Keratinocyte (primary cell): ENCODE measurements at regions not wholly inside any gene's neighbourhood (a gene's known extent, or its start where the extent isn't known, plus 50 kb on each side); places are given as distances from the start of the nearest gene placed in this dataset.

Source experiments
- DNase-seq: peaks from one replicate; pipeline ENCODE4 v3.0.0-alpha.2; 2011; ENCODE audit warnings: low read depth, missing footprints, low spot score
- FAIRE-seq: peaks from 2 replicates; lab custom pipeline; 2011; peaks lifted over from hg19 to GRCh38; lab: Jason Lieb, UNC
- H2AFZ ChIP-seq: 2 replicates; pipeline ENCODE4 v1.6.0; 2012; ENCODE audit warnings: low read length, control low read depth, inconsistent platforms; ENCODE audit not compliant: control insufficient read depth
- H3K27ac ChIP-seq: 2 replicates; pipeline ENCODE4 v1.5.1; 2011; ENCODE audit warnings: low read length; ENCODE audit not compliant: control insufficient read depth, insufficient read depth
- H3K27me3 ChIP-seq: 3 replicates; pipeline ENCODE4 v1.6.0; 2011; ENCODE audit warnings: low read length; ENCODE audit not compliant: control insufficient read depth, insufficient read depth; ENCODE audit errors: extremely low read depth
- H3K36me3 ChIP-seq, 2 experiments: 2 replicates in 1 of 2; 3 replicates in 1 of 2; pipeline ENCODE4 v1.5.1; 2011; ENCODE audit warnings: low read length in 2 of 2, mild to moderate bottlenecking in 1 of 2; ENCODE audit not compliant: control insufficient read depth in 2 of 2, insufficient read depth in 2 of 2; ENCODE audit errors: extremely low read depth in 1 of 2
- H3K4me1 ChIP-seq: 3 replicates; pipeline ENCODE4 v1.5.1; 2011; ENCODE audit warnings: low read length; ENCODE audit not compliant: control insufficient read depth, insufficient read depth; ENCODE audit errors: extremely low read depth
- H3K4me2 ChIP-seq: 3 replicates; pipeline ENCODE4 v1.6.0; 2011; ENCODE audit warnings: low read depth, low read length; ENCODE audit not compliant: control insufficient read depth, insufficient read depth; ENCODE audit errors: extremely low read depth
- H3K4me3 ChIP-seq, 3 experiments: fragments of 200-600 bp in 1 of 3; sonication (generic) in 1 of 3; 2 replicates in 2 of 3; 3 replicates in 1 of 3; pipeline ENCODE4 v1.5.1; 2011 to 2016; ENCODE audit warnings: low read length in 3 of 3, mild to moderate bottlenecking in 3 of 3, control low read depth in 2 of 3, inconsistent platforms in 1 of 3, low read depth in 1 of 3, mixed read lengths in 1 of 3, mixed run types in 1 of 3, moderate library complexity in 1 of 3; ENCODE audit not compliant: control insufficient read depth in 2 of 3, insufficient read depth in 2 of 3; ENCODE audit errors: extremely low read depth in 1 of 3
- H3K79me2 ChIP-seq: 2 replicates; pipeline ENCODE4 v1.6.0; 2012; ENCODE audit warnings: low read length; ENCODE audit not compliant: control insufficient read depth, insufficient read depth
- H3K9ac ChIP-seq: 3 replicates; pipeline ENCODE4 v1.6.0; 2011; ENCODE audit warnings: low read length; ENCODE audit not compliant: control insufficient read depth, insufficient read depth; ENCODE audit errors: extremely low read depth
- H3K9me1 ChIP-seq: 3 replicates; pipeline ENCODE4 v1.6.0; 2011; ENCODE audit warnings: low read length; ENCODE audit not compliant: control insufficient read depth, insufficient read depth; ENCODE audit errors: extremely low read depth
- H3K9me3 ChIP-seq: 2 replicates; pipeline ENCODE4 v1.5.1; 2012; ENCODE audit warnings: low read depth, low read length; ENCODE audit not compliant: control insufficient read depth
- H4K20me1 ChIP-seq: 3 replicates; pipeline ENCODE4 v1.6.0; 2011; ENCODE audit warnings: low read length; ENCODE audit not compliant: control insufficient read depth, insufficient read depth; ENCODE audit errors: extremely low read depth
- EZH2 ChIP-seq: IDR thresholded peaks from one replicate; pipeline ENCODE4 v1.6.1; 2012; ENCODE audit warnings: inconsistent platforms, mild to moderate bottlenecking, low read length, moderate library complexity
- dilution Hi-C: fragments of 300-500 bp; cut with MboI; formaldehyde crosslinking; loops from one replicate; pipeline ENCODE4 v1.7.0; 2020; ENCODE audit warnings: low sequenced_read_pairs; ENCODE audit not compliant: extremely low pct_ligation_motif_present
- TF ChIP-seq, protein P1 (sequence below), 3 experiments: IDR thresholded peaks in 1 of 3; conservative IDR thresholded peaks in 1 of 3; optimal IDR thresholded peaks in 1 of 3; 2 replicates in 2 of 3; 3 replicates in 1 of 3; pipeline versions ENCODE3 to v1.5.1; 2011; ENCODE audit warnings: low read length in 3 of 3, mild to moderate bottlenecking in 3 of 3, moderate library complexity in 2 of 3, control low read depth in 1 of 3, inconsistent platforms in 1 of 3; ENCODE audit not compliant: insufficient read depth in 2 of 3; ENCODE audit errors: extremely low read depth in 1 of 3

DNA sequence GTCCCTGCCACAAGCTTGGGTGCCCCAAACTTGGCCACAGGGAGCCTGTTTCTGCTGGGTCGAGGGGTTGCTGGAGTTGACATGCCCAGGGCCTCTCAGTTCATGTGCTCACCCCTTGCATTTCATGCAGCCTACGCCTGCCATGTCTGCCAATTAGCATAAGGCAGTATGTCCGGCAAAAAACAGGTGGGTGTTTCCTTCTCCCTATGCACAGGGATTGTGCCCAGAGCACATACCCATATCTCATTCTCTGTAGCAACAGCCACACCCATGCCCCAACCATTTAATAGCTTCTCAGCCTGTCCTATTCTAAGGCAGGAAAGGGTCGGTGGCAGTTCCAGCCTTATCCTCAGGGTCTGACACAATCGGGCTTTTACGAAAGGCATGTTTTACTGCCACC, 340.4 kb upstream of the ASIC2 start:
- H3K9me3 ChIP-seq = no peaks in the 10 kb centered on the region
- FAIRE-seq = no peak
- no peaks in the 10 kb centered on the region for H4K20me1 ChIP-seq
- no peak overlapping the region for H3K4me2 ChIP-seq
- no peaks in the 10 kb centered on the region for H3K9me1 ChIP-seq
- H3K27ac ChIP-seq = no peak overlapping the region
- H3K36me3 ChIP-seq = no peaks in the 10 kb centered on the region
- no peak overlapping the region for H2AFZ ChIP-seq
- H3K79me2 ChIP-seq = no peaks in the 10 kb centered on the region
- peaks cover 4% of the 10 kb centered on the region for H3K27me3 ChIP-seq
- DNase-seq = no peak
- no peak overlapping the region for H3K9ac ChIP-seq
- H3K4me1 ChIP-seq = no peaks in the 10 kb centered on the region
- H3K4me3 ChIP-seq = no peak overlapping the region
- TF ChIP-seq EZH2 = no peak
- TF ChIP-seq, protein P1, sequence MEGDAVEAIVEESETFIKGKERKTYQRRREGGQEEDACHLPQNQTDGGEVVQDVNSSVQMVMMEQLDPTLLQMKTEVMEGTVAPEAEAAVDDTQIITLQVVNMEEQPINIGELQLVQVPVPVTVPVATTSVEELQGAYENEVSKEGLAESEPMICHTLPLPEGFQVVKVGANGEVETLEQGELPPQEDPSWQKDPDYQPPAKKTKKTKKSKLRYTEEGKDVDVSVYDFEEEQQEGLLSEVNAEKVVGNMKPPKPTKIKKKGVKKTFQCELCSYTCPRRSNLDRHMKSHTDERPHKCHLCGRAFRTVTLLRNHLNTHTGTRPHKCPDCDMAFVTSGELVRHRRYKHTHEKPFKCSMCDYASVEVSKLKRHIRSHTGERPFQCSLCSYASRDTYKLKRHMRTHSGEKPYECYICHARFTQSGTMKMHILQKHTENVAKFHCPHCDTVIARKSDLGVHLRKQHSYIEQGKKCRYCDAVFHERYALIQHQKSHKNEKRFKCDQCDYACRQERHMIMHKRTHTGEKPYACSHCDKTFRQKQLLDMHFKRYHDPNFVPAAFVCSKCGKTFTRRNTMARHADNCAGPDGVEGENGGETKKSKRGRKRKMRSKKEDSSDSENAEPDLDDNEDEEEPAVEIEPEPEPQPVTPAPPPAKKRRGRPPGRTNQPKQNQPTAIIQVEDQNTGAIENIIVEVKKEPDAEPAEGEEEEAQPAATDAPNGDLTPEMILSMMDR (optimal IDR thresholded peaks at IDR 0.05 in 1 of 3, IDR thresholded peaks at IDR 0.05 in 1 of 3, conservative IDR thresholded peaks at IDR 0.05 in 1 of 3; ENCODE audit: extremely low read depth in 1 of 3, insufficient read depth in 2 of 3, low read length in 3 of 3) = no peak
- dilution Hi-C loops = no loop called here

DNA sequence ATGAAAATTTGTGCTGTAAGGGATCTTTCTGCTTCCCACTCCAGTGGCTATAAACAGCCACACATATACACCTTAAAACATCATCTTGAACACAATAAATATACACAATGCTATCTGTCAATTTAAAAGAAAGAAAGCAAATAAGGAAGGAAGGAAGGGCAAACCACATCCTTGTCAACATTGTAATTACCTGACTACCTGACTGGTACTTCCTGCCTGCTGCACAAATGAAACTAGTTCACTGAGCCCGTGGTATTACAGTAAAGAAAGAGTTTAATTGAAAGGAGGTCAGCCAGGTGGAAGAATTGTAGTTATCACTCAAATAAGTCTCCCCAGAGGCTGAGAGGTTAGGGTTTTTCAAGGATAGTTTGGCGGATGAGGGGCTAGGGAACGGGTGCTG, 344.4 kb upstream of the ASIC2 start:
- Histone ChIP-seq H3K4me1 (no peaks in the 10 kb centered on the region), H2AFZ (no peak overlapping the region), H3K27me3 (peaks cover 4% of the 10 kb centered on the region), H3K27ac (no peak overlapping the region), H3K9me3 (no peaks in the 10 kb centered on the region), H3K4me2 (no peak overlapping the region), H4K20me1 (no peaks in the 10 kb centered on the region), H3K9me1 (no peaks in the 10 kb centered on the region), H3K9ac (no peak overlapping the region), H3K4me3 (no peak overlapping the region), H3K36me3 (no peaks in the 10 kb centered on the region), H3K79me2 (no peaks in the 10 kb centered on the region)
- no peak for FAIRE-seq
- dilution Hi-C loops = no loop called here
- no peak for DNase-seq
- TF ChIP-seq, protein P1 (optimal IDR thresholded peaks at IDR 0.05 in 1 of 3, IDR thresholded peaks at IDR 0.05 in 1 of 3, conservative IDR thresholded peaks at IDR 0.05 in 1 of 3; ENCODE audit: extremely low read depth in 1 of 3, insufficient read depth in 2 of 3, low read length in 3 of 3) = no peak
- TF ChIP-seq EZH2 = no peak
